ENCODE measurements at regions not wholly inside any gene's neighbourhood (a gene's known extent, or its start where the extent isn't known, plus 50 kb on each side); places are given as distances from the start of the nearest gene placed in this dataset.

GRCh38 chr6:48255094-48255493, 144.1 kb upstream of the PTCHD4 start:
- TF ChIP-seq ATF3 (IDR thresholded peaks at IDR 0.05) (no peak), CTCF (IDR thresholded peaks at IDR 0.05; ENCODE audit: low read depth, low read length, missing input control) (no peak), RAD21 (IDR thresholded peaks at IDR 0.05) (no peak)

All from liver (tissue), 3 donors.